ENCODE measurements at regions not wholly inside any gene's neighbourhood (a gene's known extent, or its start where the extent isn't known, plus 50 kb on each side); places are given as distances from the start of the nearest gene placed in this dataset.

GRCh38 chr6:97653076-97653475, 370.1 kb upstream of the MMS22L start:
- TF ChIP-seq POLR2A (IDR thresholded peaks at IDR 0.05) (no peak), CTCF (IDR thresholded peaks at IDR 0.05) (no peak)
